ENCODE measurements at regions not wholly inside any gene's neighbourhood (a gene's known extent, or its start where the extent isn't known, plus 50 kb on each side); places are given as distances from the start of the nearest gene placed in this dataset.

DNA sequence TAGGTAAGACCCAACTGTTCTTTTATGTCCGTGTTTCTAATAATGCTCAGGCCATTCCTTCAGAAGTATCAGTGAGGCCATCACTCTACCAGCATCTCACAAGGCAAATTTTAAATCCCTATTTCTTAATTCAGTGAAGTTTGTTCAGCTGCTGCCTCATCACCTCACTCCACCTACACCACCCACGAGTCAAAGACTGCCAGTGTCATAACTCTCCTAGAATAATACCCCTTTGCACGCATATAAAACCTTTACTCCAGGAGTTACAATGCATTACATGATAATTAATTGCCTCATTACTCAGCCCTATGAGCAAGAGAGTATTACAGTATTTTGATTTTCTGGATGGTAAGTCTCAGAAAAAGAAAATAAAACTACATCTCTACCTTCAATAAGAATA is 793.6 kb downstream of the TFAP2A start:
- TF ChIP-seq, protein P1, sequence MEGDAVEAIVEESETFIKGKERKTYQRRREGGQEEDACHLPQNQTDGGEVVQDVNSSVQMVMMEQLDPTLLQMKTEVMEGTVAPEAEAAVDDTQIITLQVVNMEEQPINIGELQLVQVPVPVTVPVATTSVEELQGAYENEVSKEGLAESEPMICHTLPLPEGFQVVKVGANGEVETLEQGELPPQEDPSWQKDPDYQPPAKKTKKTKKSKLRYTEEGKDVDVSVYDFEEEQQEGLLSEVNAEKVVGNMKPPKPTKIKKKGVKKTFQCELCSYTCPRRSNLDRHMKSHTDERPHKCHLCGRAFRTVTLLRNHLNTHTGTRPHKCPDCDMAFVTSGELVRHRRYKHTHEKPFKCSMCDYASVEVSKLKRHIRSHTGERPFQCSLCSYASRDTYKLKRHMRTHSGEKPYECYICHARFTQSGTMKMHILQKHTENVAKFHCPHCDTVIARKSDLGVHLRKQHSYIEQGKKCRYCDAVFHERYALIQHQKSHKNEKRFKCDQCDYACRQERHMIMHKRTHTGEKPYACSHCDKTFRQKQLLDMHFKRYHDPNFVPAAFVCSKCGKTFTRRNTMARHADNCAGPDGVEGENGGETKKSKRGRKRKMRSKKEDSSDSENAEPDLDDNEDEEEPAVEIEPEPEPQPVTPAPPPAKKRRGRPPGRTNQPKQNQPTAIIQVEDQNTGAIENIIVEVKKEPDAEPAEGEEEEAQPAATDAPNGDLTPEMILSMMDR (IDR thresholded peaks at IDR 0.05) = no peak
- TF ChIP-seq POLR2A (IDR thresholded peaks at IDR 0.05) = no peak
